B cell (primary cell): ENCODE measurements at regions not wholly inside any gene's neighbourhood (a gene's known extent, or its start where the extent isn't known, plus 50 kb on each side); places are given as distances from the start of the nearest gene placed in this dataset.

Experiments used
- ATAC-seq: fragments of 200-7000 bp; cut with Tn5 transposase; one replicate; pipeline ENCODE4 v1.10.0; 2021; ENCODE audit warnings: low read depth, mild to moderate bottlenecking, moderate number of reproducible peaks, moderate library complexity
- CTCF ChIA-PET: fragments of 350-600 bp; sonication (Branson Sonifier 250); formaldehyde crosslinking; loops from one replicate; lab custom pipeline; 2021; ENCODE audit warnings: antibody characterized with exemption, inconsistent platforms; lab: Charles Lee
- POLR2A ChIA-PET: fragments of 350-600 bp; sonication (Branson Sonifier 250); formaldehyde crosslinking; loops from one replicate; lab custom pipeline; 2021; ENCODE audit warnings: antibody characterized with exemption; lab: Charles Lee
- DNase-seq: peaks from one replicate; pipeline ENCODE4 v3.0.0; 2013
- H2AFZ ChIP-seq: 2 replicates; pipeline ENCODE4 v1.6.1; 2012; ENCODE audit warnings: mild to moderate bottlenecking, low read depth, low read length; ENCODE audit not compliant: insufficient read depth, poor library complexity, severe bottlenecking
- H3K27ac ChIP-seq, 2 donors: 1 replicate in 1 of 2; 2 replicates in 1 of 2; pipeline ENCODE4 v1.5.1; 2012 to 2013; ENCODE audit warnings: low read length in 2 of 2, mild to moderate bottlenecking in 2 of 2, moderate library complexity in 1 of 2
- H3K27me3 ChIP-seq, 4 experiments: fragments of 200-600 bp in 1 of 4; sonication (generic) in 1 of 4; replicated peaks in 1 of 4; 1 replicate in 2 of 4; 2 replicates in 2 of 4; pipeline versions ENCODE4 v1.6.1 to v1.7.0; 2013 to 2016; ENCODE audit warnings: low read length in 3 of 4, mild to moderate bottlenecking in 2 of 4, mixed read lengths in 1 of 4, moderate library complexity in 1 of 4; ENCODE audit not compliant: insufficient read depth in 4 of 4, control insufficient read depth in 3 of 4; ENCODE audit errors: control extremely low read depth in 1 of 4
- H3K36me3 ChIP-seq, 2 experiments: replicated peaks in 1 of 2; 1 replicate in 1 of 2; 2 replicates in 1 of 2; pipeline versions ENCODE4 v1.6.1 to v1.7.1; 2013; ENCODE audit warnings: low read length in 1 of 2; ENCODE audit not compliant: insufficient read depth in 2 of 2, control insufficient read depth in 1 of 2; ENCODE audit errors: control extremely low read depth in 1 of 2, extremely low read depth in 1 of 2
- H3K4me1 ChIP-seq, 2 donors: fragments of 200-600 bp in 1 of 2; sonication (generic) in 1 of 2; 1 replicate in 1 of 2; 2 replicates in 1 of 2; pipeline versions ENCODE4 v1.5.1 to v1.6.1; 2013 to 2017; ENCODE audit warnings: low read length in 2 of 2; ENCODE audit not compliant: control insufficient read depth in 2 of 2, insufficient read depth in 2 of 2
- H3K4me2 ChIP-seq: replicated peaks from 2 replicates; pipeline ENCODE3; 2012; ENCODE audit warnings: mild to moderate bottlenecking, low read depth, low read length; ENCODE audit not compliant: poor library complexity, severe bottlenecking
- H3K4me3 ChIP-seq, 5 experiments: fragments of 200-600 bp in 1 of 5; sonication (generic) in 1 of 5; 1 replicate in 3 of 5; 2 replicates in 2 of 5; pipeline versions ENCODE4 v1.5.1 to v1.7.0; 2011 to 2016; ENCODE audit warnings: low read length in 4 of 5, mild to moderate bottlenecking in 4 of 5, low read depth in 2 of 5, control low read depth in 1 of 5, moderate library complexity in 1 of 5; ENCODE audit not compliant: insufficient read depth in 1 of 5; ENCODE audit errors: control extremely low read depth in 1 of 5, extremely low read depth in 1 of 5
- H3K79me2 ChIP-seq: fragments of 200-600 bp; sonication (generic); one replicate; pipeline ENCODE4 v1.6.0; 2016; ENCODE audit warnings: low read length; ENCODE audit not compliant: control insufficient read depth, insufficient read depth
- H3K9ac ChIP-seq: fragments of 200-600 bp; sonication (generic); 2 replicates; pipeline ENCODE4 v1.6.1; 2017; ENCODE audit warnings: mild to moderate bottlenecking, low read length, moderate library complexity
- H3K9me3 ChIP-seq, 3 donors: one replicate each; pipeline versions ENCODE4 v1.6.1 to v1.7.1; 2013; ENCODE audit warnings: low read length in 2 of 3; ENCODE audit not compliant: control insufficient read depth in 2 of 3, insufficient read depth in 1 of 3; ENCODE audit errors: control extremely low read depth in 1 of 3
- H4K20me1 ChIP-seq: 2 replicates; pipeline ENCODE4 v1.6.0; 2012; ENCODE audit warnings: mild to moderate bottlenecking, low read length; ENCODE audit not compliant: insufficient read depth, control insufficient read depth, poor library complexity, severe bottlenecking
- H3K27ac Mint-ChIP-seq: one replicate; pipeline ENCODE4 v1.8.0; 2021; ENCODE audit warnings: mixed read lengths
- H3K27me3 Mint-ChIP-seq: one replicate; pipeline ENCODE4 v1.8.0; 2021; ENCODE audit warnings: mixed read lengths
- H3K4me1 Mint-ChIP-seq: one replicate; pipeline ENCODE4 v1.8.0; 2021; ENCODE audit warnings: mixed read lengths
- H3K4me3 Mint-ChIP-seq: one replicate; pipeline ENCODE4 v1.8.0; 2021; ENCODE audit warnings: mixed read lengths
- H3K9me3 Mint-ChIP-seq: one replicate; pipeline ENCODE4 v1.8.0; 2022; ENCODE audit warnings: mixed read lengths; ENCODE audit not compliant: insufficient read depth
- EZH2 ChIP-seq: IDR thresholded peaks from 2 replicates; pipeline ENCODE4 v1.6.1; 2012; ENCODE audit warnings: borderline replicate concordance, low read depth, mild to moderate bottlenecking, moderate library complexity, low read length; ENCODE audit not compliant: insufficient read depth, poor library complexity, severe bottlenecking
- WGBS: methylation state at CpG from one replicate; pipeline ENCODE4 v1.1.5; 2013; ENCODE audit warnings: missing lambda C conversion rate; ENCODE audit not compliant: insufficient coverage; 5-methylcytosine and 5-hydroxymethylcytosine counted together
- intact Hi-C: fragments of 100-400 bp; cut with micrococcal nuclease; formaldehyde crosslinking; loops from one replicate; pipeline ENCODE4 v1.10.0; 2022
- TF ChIP-seq, protein P1 (sequence below): fragments of 200-600 bp; IDR thresholded peaks from one replicate; pipeline ENCODE4 v1.8.0; 2022; ENCODE audit warnings: antibody characterized with exemption, mild to moderate bottlenecking

DNA sequence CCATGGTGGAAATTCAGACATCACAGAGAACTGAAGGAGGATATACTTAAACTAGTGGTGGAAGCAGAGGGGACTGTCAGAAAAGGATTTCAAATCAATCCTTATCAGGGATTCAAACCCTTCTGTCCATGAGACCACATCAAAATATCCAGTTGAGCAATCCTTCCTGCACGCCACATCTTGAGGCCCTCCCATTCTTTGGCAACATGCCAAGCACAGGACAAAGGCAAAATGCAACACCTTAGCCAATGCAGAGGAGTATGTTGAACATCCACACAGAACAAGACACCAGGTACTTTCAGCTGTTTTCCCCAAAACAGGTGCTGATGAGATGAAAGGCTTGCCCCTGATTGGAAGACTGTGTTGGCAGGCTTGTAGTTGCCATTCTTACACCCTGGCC lies 81.8 kb upstream of the PLXNA2 start:
- peaks cover 18% of the 10 kb centered on the region for H3K27me3 Mint-ChIP-seq
- H3K27ac Mint-ChIP-seq: no peak overlapping the region
- peaks cover 0 to 6% (median 0%) of the 10 kb centered on the region in 4 experiments for H3K27me3 ChIP-seq
- H3K4me1 Mint-ChIP-seq: no peaks in the 10 kb centered on the region
- H2AFZ ChIP-seq: no peak overlapping the region
- ChIA-PET POLR2A (no interaction called here), CTCF (no interaction called here)
- H3K27ac ChIP-seq: no peak overlapping the region
- H3K4me2 ChIP-seq: no peak overlapping the region
- H3K4me3 Mint-ChIP-seq: no peak overlapping the region
- WGBS: 82% methylated on average over 1 of the region's 1 CpG
- H3K9ac ChIP-seq: no peak overlapping the region
- H3K9me3 Mint-ChIP-seq: no peaks in the 10 kb centered on the region
- H3K36me3 ChIP-seq: no peaks in the 10 kb centered on the region
- no peak overlapping the region for H3K4me3 ChIP-seq
- no peaks in the 10 kb centered on the region for H3K4me1 ChIP-seq
- ATAC-seq (no peak), DNase-seq (no peak)
- intact Hi-C loops: no loop called here
- no peaks in the 10 kb centered on the region for H3K79me2 ChIP-seq
- H3K9me3 ChIP-seq: no peaks in the 10 kb centered on the region
- H4K20me1 ChIP-seq: no peaks in the 10 kb centered on the region
- no peak for TF ChIP-seq EZH2
- TF ChIP-seq, protein P1, sequence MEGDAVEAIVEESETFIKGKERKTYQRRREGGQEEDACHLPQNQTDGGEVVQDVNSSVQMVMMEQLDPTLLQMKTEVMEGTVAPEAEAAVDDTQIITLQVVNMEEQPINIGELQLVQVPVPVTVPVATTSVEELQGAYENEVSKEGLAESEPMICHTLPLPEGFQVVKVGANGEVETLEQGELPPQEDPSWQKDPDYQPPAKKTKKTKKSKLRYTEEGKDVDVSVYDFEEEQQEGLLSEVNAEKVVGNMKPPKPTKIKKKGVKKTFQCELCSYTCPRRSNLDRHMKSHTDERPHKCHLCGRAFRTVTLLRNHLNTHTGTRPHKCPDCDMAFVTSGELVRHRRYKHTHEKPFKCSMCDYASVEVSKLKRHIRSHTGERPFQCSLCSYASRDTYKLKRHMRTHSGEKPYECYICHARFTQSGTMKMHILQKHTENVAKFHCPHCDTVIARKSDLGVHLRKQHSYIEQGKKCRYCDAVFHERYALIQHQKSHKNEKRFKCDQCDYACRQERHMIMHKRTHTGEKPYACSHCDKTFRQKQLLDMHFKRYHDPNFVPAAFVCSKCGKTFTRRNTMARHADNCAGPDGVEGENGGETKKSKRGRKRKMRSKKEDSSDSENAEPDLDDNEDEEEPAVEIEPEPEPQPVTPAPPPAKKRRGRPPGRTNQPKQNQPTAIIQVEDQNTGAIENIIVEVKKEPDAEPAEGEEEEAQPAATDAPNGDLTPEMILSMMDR: no peak

- no peak for ATAC-seq
- Histone ChIP-seq H3K79me2 (no peaks in the 10 kb centered on the region), H3K4me3 (no peak overlapping the region), H3K4me2 (no peak overlapping the region), H3K4me1 (no peaks in the 10 kb centered on the region), H4K20me1 (no peaks in the 10 kb centered on the region), H3K9ac (no peak overlapping the region), H3K27me3 (peaks cover 0 to 6% (median 0%) of the 10 kb centered on the region in 4 experiments), H3K36me3 (no peaks in the 10 kb centered on the region), H3K9me3 (no peaks in the 10 kb centered on the region), H2AFZ (no peak overlapping the region), H3K27ac (no peak overlapping the region)
- Mint-ChIP-seq H3K27me3 (peaks cover 34% of the 10 kb centered on the region), H3K9me3 (no peaks in the 10 kb centered on the region), H3K4me1 (no peaks in the 10 kb centered on the region), H3K27ac (no peak overlapping the region), H3K4me3 (no peak overlapping the region)
- TF ChIP-seq EZH2: no peak
- TF ChIP-seq, protein P1: no peak
- no peak for DNase-seq
- whole genome bisulfite sequencing: no CpG with 5 or more reads among the region's 2 CpGs
- POLR2A ChIA-PET: no interaction called here
- CTCF ChIA-PET: no interaction called here
- intact Hi-C loops: no loop called here
Observed at GRCh38 chr1:208329300-208329699, 85.1 kb upstream of the PLXNA2 start.
